Renal cortex interstitium (tissue), 11 donors: ENCODE measurements at regions not wholly inside any gene's neighbourhood (a gene's known extent, or its start where the extent isn't known, plus 50 kb on each side); places are given as distances from the start of the nearest gene placed in this dataset.
"Not testable (repeated sequence)": the region's sequence is repeated elsewhere in the genome, so short reads cannot be mapped to it uniquely, and the experiment has no call there.

Experiments used
- DNase-seq, 11 donors: peaks; one replicate each; pipeline ENCODE4 v3.0.0-alpha.2; 2013; ENCODE audit warnings: low read depth in 9 of 11, low spot score in 4 of 11; ENCODE audit errors: extremely low read depth in 1 of 11

GRCh38 chrX:36640232-36640631 lies 367.9 kb upstream of the FAM47C start:
- no peak for DNase-seq

GRCh38 chrX:36642052-36642451 lies 366.1 kb upstream of the FAM47C start:
- DNase-seq = no peak

- DNase-seq = no peak
Measured at GRCh38 chrX:36650622-36651021, 357.5 kb upstream of the FAM47C start.

GRCh38 chrX:36683507-36683906 lies 324.7 kb upstream of the FAM47C start:
- no peak for DNase-seq

GRCh38 chrX:36684053-36684452 lies 324.1 kb upstream of the FAM47C start:
- no peak for DNase-seq

GRCh38 chrX:36721990-36722389 lies 286.2 kb upstream of the FAM47C start:
- DNase-seq = no peak

GRCh38 chrX:36753602-36754001 lies 254.6 kb upstream of the FAM47C start:
- DNase-seq = no peak

- DNase-seq = no peak
Measured at GRCh38 chrX:36787752-36788151, 220.4 kb upstream of the FAM47C start.

GRCh38 chrX:36803151-36803550 lies 205.0 kb upstream of the FAM47C start:
- DNase-seq = no peak

GRCh38 chrX:36804066-36804465 lies 204.1 kb upstream of the FAM47C start:
- DNase-seq = no peak

- DNase-seq = no peak
Measured at GRCh38 chrX:36844857-36845256, 163.3 kb upstream of the FAM47C start.

- no peak for DNase-seq
Measured at GRCh38 chrX:36847496-36847895, 160.7 kb upstream of the FAM47C start.

GRCh38 chrX:36849407-36849806 lies 158.8 kb upstream of the FAM47C start:
- no peak for DNase-seq

GRCh38 chrX:36856849-36857248 lies 151.3 kb upstream of the FAM47C start:
- no peak for DNase-seq

GRCh38 chrX:36859231-36859630 lies 148.9 kb upstream of the FAM47C start:
- DNase-seq = no peak

- no peak for DNase-seq
Measured at GRCh38 chrX:36861601-36862000, 146.6 kb upstream of the FAM47C start.

- DNase-seq = peak in 8 of 11 donors; percentile 3 to 20 (median 6)
Measured at GRCh38 chrX:36867143-36867542, 141.0 kb upstream of the FAM47C start.

- no peak for DNase-seq
Measured at GRCh38 chrX:36868592-36868991, 139.6 kb upstream of the FAM47C start.

- DNase-seq = no peak
Measured at GRCh38 chrX:36869457-36869856, 138.7 kb upstream of the FAM47C start.

- DNase-seq = no peak
Measured at GRCh38 chrX:36897690-36898089, 110.5 kb upstream of the FAM47C start.

GRCh38 chrX:36898301-36898700 lies 109.9 kb upstream of the FAM47C start:
- DNase-seq = no peak

GRCh38 chrX:36904561-36904960 lies 103.6 kb upstream of the FAM47C start:
- DNase-seq = not testable (repeated sequence)
